GM23338 (cell line): ENCODE measurements at regions not wholly inside any gene's neighbourhood (a gene's known extent, or its start where the extent isn't known, plus 50 kb on each side); places are given as distances from the start of the nearest gene placed in this dataset.

ENCODE experiments used
- ATAC-seq: fragments of 200-7000 bp; cut with Tn5 transposase; 3 replicates; pipeline ENCODE4 v1.9.1; 2020
- DNase-seq: peaks from one replicate; pipeline ENCODE4 v3.0.0-alpha.2; 2015; ENCODE audit warnings: low spot score
- H2AFZ ChIP-seq: fragments of 200-600 bp; sonication (generic); 2 replicates; pipeline ENCODE4 v1.8.0; 2016; ENCODE audit warnings: antibody characterized with exemption, mild to moderate bottlenecking, moderate library complexity
- H3F3A ChIP-seq: fragments of 200-600 bp; sonication (generic); replicated peaks from 2 replicates; pipeline ENCODE4 v1.8.0; 2017; ENCODE audit warnings: antibody characterized with exemption, mixed run types, low read depth
- H3K27ac ChIP-seq: fragments of 200-600 bp; sonication (generic); 2 replicates; pipeline ENCODE4 v1.6.1; 2016; ENCODE audit warnings: low read depth
- H3K27me3 ChIP-seq: fragments of 200-600 bp; sonication (generic); 2 replicates; pipeline ENCODE4 v1.8.0; 2016; ENCODE audit warnings: mild to moderate bottlenecking, mixed run types, moderate library complexity; ENCODE audit not compliant: insufficient read depth
- H3K36me3 ChIP-seq: fragments of 200-600 bp; sonication (generic); 2 replicates; pipeline ENCODE4 v1.8.0; 2016; ENCODE audit warnings: mild to moderate bottlenecking; ENCODE audit not compliant: insufficient read depth
- H3K4me1 ChIP-seq: fragments of 200-600 bp; sonication (generic); 2 replicates; pipeline ENCODE4 v1.8.0; 2016; ENCODE audit warnings: mild to moderate bottlenecking, moderate library complexity; ENCODE audit not compliant: insufficient read depth
- H3K4me2 ChIP-seq: fragments of 200-600 bp; sonication (generic); 2 replicates; pipeline ENCODE4 v1.7.1; 2017; ENCODE audit warnings: mixed run types
- H3K4me3 ChIP-seq: fragments of 200-600 bp; sonication (generic); 2 replicates; pipeline ENCODE4 v1.6.1; 2016; ENCODE audit warnings: mixed run types
- H3K79me2 ChIP-seq: fragments of 200-600 bp; sonication (generic); replicated peaks from 2 replicates; pipeline ENCODE4 v1.8.0; 2017; ENCODE audit warnings: mild to moderate bottlenecking; ENCODE audit not compliant: insufficient read depth
- H3K9me2 ChIP-seq: fragments of 200-600 bp; sonication (generic); 2 replicates; pipeline ENCODE4 v1.8.0; 2017; ENCODE audit not compliant: insufficient read depth
- H4K20me1 ChIP-seq: fragments of 200-600 bp; sonication (generic); replicated peaks from 2 replicates; pipeline ENCODE4 v1.8.0; 2017; ENCODE audit warnings: mild to moderate bottlenecking; ENCODE audit not compliant: insufficient read depth
- H3K27ac Mint-ChIP-seq: 2 replicates; pipeline ENCODE4 v1.8.0; 2020; ENCODE audit warnings: inconsistent platforms, mild to moderate bottlenecking, moderate library complexity, mixed read lengths
- H3K27me3 Mint-ChIP-seq: 3 replicates; pipeline ENCODE4 v1.8.0; 2022; ENCODE audit warnings: low read depth, mild to moderate bottlenecking, moderate library complexity, mixed read lengths, inconsistent platforms; ENCODE audit not compliant: insufficient read depth, poor library complexity
- H3K36me3 Mint-ChIP-seq: 3 replicates; pipeline ENCODE4 v1.8.0; 2021; ENCODE audit warnings: low read depth, mild to moderate bottlenecking, inconsistent platforms, moderate library complexity, mixed read lengths
- H3K4me1 Mint-ChIP-seq: 3 replicates; pipeline ENCODE4 v1.8.0; 2020; ENCODE audit warnings: mild to moderate bottlenecking, inconsistent platforms, mixed read lengths
- H3K4me3 Mint-ChIP-seq: 3 replicates; pipeline ENCODE4 v1.8.0; 2021; ENCODE audit warnings: moderate library complexity, mild to moderate bottlenecking, inconsistent platforms, mixed read lengths
- H3K9me3 Mint-ChIP-seq: 3 replicates; pipeline ENCODE4 v1.8.0; 2020; ENCODE audit warnings: moderate library complexity, mild to moderate bottlenecking, inconsistent platforms, mixed read lengths
- CREB1 ChIP-seq: fragments of 250-450 bp; sonication (Bioruptor Pico); IDR thresholded peaks from 2 replicates; pipeline ENCODE4 v1.5.0; 2020; ENCODE audit warnings: low read depth, mild to moderate bottlenecking, moderate library complexity
- EZH2 ChIP-seq: fragments of 200-600 bp; sonication (generic); IDR thresholded peaks from one replicate; pipeline ENCODE4 v1.8.0; 2017; ENCODE audit warnings: antibody characterized with exemption, mild to moderate bottlenecking, low read depth; ENCODE audit not compliant: unreplicated experiment
- EZH2phosphoT487 ChIP-seq: fragments of 200-600 bp; sonication (generic); IDR thresholded peaks from one replicate; pipeline ENCODE4 v1.8.1; 2018; ENCODE audit warnings: antibody characterized with exemption; ENCODE audit not compliant: unreplicated experiment
- JUNB ChIP-seq: IDR thresholded peaks from one replicate; pipeline ENCODE4 v1.6.1; 2016; ENCODE audit warnings: antibody characterized with exemption; ENCODE audit not compliant: unreplicated experiment
- NANOG ChIP-seq: IDR thresholded peaks from 2 replicates; pipeline ENCODE4 v1.6.1; 2016; ENCODE audit warnings: antibody characterized with exemption, borderline replicate concordance
- POLR2AphosphoS5 ChIP-seq: IDR thresholded peaks from 2 replicates; pipeline ENCODE4 v1.6.1; 2016; ENCODE audit warnings: antibody characterized with exemption, low read depth
- STAT1 ChIP-seq: IDR thresholded peaks from one replicate; pipeline ENCODE4 v1.6.1; 2016; ENCODE audit warnings: antibody characterized with exemption; ENCODE audit not compliant: unreplicated experiment
- ZNF114 ChIP-seq: fragments of 250-450 bp; sonication (Bioruptor Pico); IDR thresholded peaks from 2 replicates; pipeline ENCODE4 v1.5.0; 2020; ENCODE audit warnings: mild to moderate bottlenecking, moderate library complexity
- ZNF331 ChIP-seq: fragments of 250-450 bp; sonication (Bioruptor Pico); IDR thresholded peaks from 2 replicates; pipeline ENCODE4 v1.5.0; 2020; ENCODE audit warnings: low read depth, mild to moderate bottlenecking, moderate library complexity
- TF ChIP-seq, protein P1 (sequence below): IDR thresholded peaks from 2 replicates; pipeline ENCODE4 v1.6.1; 2016; ENCODE audit warnings: antibody characterized with exemption
- TF ChIP-seq, protein P2 (sequence below), 2 experiments: fragments of 200-600 bp in 1 of 2; sonication (generic) in 1 of 2; conservative IDR thresholded peaks; 2 replicates each; pipeline versions ENCODE4 v1.5.1 to v1.6.1; 2016 to 2017; ENCODE audit warnings: antibody characterized with exemption in 2 of 2, low read depth in 2 of 2, mild to moderate bottlenecking in 2 of 2, moderate library complexity in 1 of 2
- TF ChIP-seq, protein P3 (sequence below): IDR thresholded peaks from one replicate; pipeline ENCODE4 v1.6.1; 2018; ENCODE audit warnings: antibody characterized with exemption; ENCODE audit not compliant: unreplicated experiment
- TF ChIP-seq, protein P4 (sequence below): fragments of 250-450 bp; sonication (Bioruptor Pico); IDR thresholded peaks from 2 replicates; pipeline ENCODE4 v1.5.0; 2020; ENCODE audit warnings: mild to moderate bottlenecking, moderate library complexity

DNA sequence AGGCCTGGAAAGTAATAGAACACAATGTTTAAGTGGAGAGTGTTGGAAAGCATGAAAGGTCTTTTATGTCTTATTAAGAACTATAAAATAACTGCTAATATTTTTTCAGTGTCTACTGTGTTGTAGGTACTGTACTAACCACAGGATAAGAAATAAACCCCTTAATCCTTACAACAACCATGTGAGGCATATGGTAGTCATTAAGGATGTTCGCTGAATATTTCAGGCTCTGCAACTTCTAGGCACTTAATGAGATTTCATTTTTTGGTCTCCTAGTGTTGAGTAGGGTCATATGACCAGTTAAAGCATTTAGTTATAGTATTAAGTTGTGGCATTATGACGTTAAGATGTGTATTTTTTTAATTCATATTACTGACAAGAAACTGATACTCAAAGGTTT, 346.6 kb upstream of the KCNH7 start:
- Histone ChIP-seq H3K4me1 (peaks cover 9% of the 10 kb centered on the region; the same call in 1 of the 2 replicates), H4K20me1 (no peaks in the 10 kb centered on the region), H3K36me3 (no peaks in the 10 kb centered on the region), H3F3A (no peaks in the 10 kb centered on the region), H3K9me2 (no peaks in the 10 kb centered on the region), H2AFZ (no peak overlapping the region), H3K4me3 (no peak overlapping the region), H3K4me2 (no peak overlapping the region), H3K27me3 (no peaks in the 10 kb centered on the region), H3K79me2 (no peaks in the 10 kb centered on the region), H3K27ac (no peak overlapping the region)
- TF ChIP-seq POLR2AphosphoS5: no peak
- TF ChIP-seq ZNF114 (CRISPR knock-in tag): no peak
- TF ChIP-seq, protein P1, sequence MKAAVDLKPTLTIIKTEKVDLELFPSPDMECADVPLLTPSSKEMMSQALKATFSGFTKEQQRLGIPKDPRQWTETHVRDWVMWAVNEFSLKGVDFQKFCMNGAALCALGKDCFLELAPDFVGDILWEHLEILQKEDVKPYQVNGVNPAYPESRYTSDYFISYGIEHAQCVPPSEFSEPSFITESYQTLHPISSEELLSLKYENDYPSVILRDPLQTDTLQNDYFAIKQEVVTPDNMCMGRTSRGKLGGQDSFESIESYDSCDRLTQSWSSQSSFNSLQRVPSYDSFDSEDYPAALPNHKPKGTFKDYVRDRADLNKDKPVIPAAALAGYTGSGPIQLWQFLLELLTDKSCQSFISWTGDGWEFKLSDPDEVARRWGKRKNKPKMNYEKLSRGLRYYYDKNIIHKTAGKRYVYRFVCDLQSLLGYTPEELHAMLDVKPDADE: no peak
- no peak for TF ChIP-seq STAT1
- TF ChIP-seq, protein P2, sequence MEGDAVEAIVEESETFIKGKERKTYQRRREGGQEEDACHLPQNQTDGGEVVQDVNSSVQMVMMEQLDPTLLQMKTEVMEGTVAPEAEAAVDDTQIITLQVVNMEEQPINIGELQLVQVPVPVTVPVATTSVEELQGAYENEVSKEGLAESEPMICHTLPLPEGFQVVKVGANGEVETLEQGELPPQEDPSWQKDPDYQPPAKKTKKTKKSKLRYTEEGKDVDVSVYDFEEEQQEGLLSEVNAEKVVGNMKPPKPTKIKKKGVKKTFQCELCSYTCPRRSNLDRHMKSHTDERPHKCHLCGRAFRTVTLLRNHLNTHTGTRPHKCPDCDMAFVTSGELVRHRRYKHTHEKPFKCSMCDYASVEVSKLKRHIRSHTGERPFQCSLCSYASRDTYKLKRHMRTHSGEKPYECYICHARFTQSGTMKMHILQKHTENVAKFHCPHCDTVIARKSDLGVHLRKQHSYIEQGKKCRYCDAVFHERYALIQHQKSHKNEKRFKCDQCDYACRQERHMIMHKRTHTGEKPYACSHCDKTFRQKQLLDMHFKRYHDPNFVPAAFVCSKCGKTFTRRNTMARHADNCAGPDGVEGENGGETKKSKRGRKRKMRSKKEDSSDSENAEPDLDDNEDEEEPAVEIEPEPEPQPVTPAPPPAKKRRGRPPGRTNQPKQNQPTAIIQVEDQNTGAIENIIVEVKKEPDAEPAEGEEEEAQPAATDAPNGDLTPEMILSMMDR (conservative IDR thresholded peaks at IDR 0.05; ENCODE audit: low read depth in 2 of 2): no peak
- TF ChIP-seq, protein P3, sequence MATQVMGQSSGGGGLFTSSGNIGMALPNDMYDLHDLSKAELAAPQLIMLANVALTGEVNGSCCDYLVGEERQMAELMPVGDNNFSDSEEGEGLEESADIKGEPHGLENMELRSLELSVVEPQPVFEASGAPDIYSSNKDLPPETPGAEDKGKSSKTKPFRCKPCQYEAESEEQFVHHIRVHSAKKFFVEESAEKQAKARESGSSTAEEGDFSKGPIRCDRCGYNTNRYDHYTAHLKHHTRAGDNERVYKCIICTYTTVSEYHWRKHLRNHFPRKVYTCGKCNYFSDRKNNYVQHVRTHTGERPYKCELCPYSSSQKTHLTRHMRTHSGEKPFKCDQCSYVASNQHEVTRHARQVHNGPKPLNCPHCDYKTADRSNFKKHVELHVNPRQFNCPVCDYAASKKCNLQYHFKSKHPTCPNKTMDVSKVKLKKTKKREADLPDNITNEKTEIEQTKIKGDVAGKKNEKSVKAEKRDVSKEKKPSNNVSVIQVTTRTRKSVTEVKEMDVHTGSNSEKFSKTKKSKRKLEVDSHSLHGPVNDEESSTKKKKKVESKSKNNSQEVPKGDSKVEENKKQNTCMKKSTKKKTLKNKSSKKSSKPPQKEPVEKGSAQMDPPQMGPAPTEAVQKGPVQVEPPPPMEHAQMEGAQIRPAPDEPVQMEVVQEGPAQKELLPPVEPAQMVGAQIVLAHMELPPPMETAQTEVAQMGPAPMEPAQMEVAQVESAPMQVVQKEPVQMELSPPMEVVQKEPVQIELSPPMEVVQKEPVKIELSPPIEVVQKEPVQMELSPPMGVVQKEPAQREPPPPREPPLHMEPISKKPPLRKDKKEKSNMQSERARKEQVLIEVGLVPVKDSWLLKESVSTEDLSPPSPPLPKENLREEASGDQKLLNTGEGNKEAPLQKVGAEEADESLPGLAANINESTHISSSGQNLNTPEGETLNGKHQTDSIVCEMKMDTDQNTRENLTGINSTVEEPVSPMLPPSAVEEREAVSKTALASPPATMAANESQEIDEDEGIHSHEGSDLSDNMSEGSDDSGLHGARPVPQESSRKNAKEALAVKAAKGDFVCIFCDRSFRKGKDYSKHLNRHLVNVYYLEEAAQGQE: no peak
- no peak for TF ChIP-seq ZNF331 (CRISPR knock-in tag)
- TF ChIP-seq CREB1 (CRISPR knock-in tag): no peak
- TF ChIP-seq, protein P4, sequence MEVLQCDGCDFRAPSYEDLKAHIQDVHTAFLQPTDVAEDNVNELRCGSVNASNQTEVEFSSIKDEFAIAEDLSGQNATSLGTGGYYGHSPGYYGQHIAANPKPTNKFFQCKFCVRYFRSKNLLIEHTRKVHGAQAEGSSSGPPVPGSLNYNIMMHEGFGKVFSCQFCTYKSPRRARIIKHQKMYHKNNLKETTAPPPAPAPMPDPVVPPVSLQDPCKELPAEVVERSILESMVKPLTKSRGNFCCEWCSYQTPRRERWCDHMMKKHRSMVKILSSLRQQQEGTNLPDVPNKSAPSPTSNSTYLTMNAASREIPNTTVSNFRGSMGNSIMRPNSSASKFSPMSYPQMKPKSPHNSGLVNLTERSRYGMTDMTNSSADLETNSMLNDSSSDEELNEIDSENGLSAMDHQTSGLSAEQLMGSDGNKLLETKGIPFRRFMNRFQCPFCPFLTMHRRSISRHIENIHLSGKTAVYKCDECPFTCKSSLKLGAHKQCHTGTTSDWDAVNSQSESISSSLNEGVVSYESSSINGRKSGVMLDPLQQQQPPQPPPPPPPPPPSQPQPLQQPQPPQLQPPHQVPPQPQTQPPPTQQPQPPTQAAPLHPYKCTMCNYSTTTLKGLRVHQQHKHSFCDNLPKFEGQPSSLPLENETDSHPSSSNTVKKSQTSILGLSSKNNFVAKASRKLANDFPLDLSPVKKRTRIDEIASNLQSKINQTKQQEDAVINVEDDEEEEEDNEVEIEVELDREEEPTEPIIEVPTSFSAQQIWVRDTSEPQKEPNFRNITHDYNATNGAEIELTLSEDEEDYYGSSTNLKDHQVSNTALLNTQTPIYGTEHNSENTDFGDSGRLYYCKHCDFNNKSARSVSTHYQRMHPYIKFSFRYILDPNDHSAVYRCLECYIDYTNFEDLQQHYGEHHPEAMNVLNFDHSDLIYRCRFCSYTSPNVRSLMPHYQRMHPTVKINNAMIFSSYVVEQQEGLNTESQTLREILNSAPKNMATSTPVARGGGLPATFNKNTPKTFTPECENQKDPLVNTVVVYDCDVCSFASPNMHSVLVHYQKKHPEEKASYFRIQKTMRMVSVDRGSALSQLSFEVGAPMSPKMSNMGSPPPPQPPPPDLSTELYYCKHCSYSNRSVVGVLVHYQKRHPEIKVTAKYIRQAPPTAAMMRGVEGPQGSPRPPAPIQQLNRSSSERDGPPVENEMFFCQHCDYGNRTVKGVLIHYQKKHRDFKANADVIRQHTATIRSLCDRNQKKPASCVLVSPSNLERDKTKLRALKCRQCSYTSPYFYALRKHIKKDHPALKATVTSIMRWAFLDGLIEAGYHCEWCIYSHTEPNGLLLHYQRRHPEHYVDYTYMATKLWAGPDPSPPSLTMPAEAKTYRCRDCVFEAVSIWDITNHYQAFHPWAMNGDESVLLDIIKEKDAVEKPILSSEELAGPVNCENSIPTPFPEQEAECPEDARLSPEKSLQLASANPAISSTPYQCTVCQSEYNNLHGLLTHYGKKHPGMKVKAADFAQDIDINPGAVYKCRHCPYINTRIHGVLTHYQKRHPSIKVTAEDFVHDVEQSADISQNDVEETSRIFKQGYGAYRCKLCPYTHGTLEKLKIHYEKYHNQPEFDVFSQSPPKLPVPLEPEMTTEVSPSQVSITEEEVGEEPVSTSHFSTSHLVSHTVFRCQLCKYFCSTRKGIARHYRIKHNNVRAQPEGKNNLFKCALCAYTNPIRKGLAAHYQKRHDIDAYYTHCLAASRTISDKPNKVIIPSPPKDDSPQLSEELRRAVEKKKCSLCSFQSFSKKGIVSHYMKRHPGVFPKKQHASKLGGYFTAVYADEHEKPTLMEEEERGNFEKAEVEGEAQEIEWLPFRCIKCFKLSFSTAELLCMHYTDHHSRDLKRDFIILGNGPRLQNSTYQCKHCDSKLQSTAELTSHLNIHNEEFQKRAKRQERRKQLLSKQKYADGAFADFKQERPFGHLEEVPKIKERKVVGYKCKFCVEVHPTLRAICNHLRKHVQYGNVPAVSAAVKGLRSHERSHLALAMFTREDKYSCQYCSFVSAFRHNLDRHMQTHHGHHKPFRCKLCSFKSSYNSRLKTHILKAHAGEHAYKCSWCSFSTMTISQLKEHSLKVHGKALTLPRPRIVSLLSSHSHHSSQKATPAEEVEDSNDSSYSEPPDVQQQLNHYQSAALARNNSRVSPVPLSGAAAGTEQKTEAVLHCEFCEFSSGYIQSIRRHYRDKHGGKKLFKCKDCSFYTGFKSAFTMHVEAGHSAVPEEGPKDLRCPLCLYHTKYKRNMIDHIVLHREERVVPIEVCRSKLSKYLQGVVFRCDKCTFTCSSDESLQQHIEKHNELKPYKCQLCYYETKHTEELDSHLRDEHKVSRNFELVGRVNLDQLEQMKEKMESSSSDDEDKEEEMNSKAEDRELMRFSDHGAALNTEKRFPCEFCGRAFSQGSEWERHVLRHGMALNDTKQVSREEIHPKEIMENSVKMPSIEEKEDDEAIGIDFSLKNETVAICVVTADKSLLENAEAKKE (CRISPR knock-in tag): no peak
- no peak for TF ChIP-seq NANOG
- TF ChIP-seq JUNB: no peak
- TF ChIP-seq EZH2: no peak
- TF ChIP-seq EZH2phosphoT487: no peak
- no peak overlapping the region for H3K27ac Mint-ChIP-seq
- DNase-seq (no peak), ATAC-seq (no peak)
- H3K4me3 Mint-ChIP-seq: no peak overlapping the region
- H3K4me1 Mint-ChIP-seq: peaks cover 18% of the 10 kb centered on the region
- H3K9me3 Mint-ChIP-seq: no peaks in the 10 kb centered on the region
- H3K36me3 Mint-ChIP-seq: no peaks in the 10 kb centered on the region
- H3K27me3 Mint-ChIP-seq: no peaks in the 10 kb centered on the region
